ENCODE measurements at regions not wholly inside any gene's neighbourhood (a gene's known extent, or its start where the extent isn't known, plus 50 kb on each side); places are given as distances from the start of the nearest gene placed in this dataset.

DNA sequence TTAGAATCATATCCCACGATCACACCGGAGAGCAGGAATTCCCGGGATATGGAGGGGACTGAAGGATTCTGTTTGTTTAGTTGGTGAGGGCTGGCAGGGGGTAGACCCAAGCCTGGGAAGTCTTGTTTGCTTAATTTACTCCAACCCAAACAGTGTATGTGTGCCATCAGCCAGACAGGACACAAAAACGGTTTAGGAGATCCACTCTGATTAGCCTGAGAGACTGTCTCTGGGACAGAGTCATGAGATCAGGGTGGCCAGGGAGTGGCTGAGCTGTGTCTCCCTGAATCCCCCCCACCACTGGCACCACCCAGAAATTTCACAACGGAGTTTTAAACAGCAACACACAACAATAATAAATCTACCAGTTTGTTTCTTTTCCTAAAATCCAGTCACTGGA, 127.0 kb downstream of the RBFOX3 start:
- TF ChIP-seq, protein P1, sequence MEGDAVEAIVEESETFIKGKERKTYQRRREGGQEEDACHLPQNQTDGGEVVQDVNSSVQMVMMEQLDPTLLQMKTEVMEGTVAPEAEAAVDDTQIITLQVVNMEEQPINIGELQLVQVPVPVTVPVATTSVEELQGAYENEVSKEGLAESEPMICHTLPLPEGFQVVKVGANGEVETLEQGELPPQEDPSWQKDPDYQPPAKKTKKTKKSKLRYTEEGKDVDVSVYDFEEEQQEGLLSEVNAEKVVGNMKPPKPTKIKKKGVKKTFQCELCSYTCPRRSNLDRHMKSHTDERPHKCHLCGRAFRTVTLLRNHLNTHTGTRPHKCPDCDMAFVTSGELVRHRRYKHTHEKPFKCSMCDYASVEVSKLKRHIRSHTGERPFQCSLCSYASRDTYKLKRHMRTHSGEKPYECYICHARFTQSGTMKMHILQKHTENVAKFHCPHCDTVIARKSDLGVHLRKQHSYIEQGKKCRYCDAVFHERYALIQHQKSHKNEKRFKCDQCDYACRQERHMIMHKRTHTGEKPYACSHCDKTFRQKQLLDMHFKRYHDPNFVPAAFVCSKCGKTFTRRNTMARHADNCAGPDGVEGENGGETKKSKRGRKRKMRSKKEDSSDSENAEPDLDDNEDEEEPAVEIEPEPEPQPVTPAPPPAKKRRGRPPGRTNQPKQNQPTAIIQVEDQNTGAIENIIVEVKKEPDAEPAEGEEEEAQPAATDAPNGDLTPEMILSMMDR (IDR thresholded peaks at IDR 0.05; ENCODE audit: low read depth, low read length): no peak
- no peak for DNase-seq (ENCODE audit: low read depth in 2 of 2)

DNA sequence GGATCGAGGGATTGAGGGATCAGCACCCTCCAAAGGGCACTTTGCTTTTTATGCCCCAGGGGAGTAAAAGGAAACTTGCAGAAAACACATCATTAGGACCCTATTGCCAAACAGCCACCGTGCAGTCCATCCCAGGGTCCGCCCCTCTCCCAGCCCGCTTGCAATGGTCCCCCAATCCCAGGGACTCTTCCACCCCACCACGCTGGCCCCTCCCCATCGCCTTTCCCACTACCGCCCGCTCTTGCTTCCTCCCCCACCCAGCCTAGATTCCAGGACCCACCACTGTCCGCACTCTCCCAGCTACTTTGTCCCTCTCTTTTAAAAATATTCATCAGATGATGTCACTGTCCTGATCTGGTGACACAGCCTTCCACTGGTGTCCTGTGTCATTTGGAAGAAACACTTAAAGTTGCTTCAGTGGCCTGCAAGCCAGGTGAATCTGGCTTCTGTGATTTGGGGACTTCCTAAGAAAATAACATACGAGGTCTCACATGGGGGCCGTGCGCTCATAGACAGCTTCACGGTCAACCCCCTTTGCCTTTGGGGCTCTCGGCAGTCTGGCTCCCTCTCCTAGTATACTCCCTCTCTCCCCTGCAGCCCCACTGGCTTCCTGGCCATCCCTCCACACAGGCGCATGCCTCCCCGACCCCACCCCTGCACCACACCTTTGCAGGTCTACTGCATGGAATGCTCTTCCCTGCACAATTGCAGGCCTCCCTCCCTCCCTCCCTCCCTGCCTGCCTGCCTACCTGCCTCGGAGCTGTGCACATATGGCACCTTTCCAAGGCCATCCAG, 127.9 kb downstream of the RBFOX3 start:
- TF ChIP-seq, protein P1 (IDR thresholded peaks at IDR 0.05; ENCODE audit: low read depth, low read length): no peak
- H3K4me3 ChIP-seq (replicated peaks in 1 of 2; ENCODE audit: low read depth in 2 of 2, low read length in 2 of 2): no peak overlapping the region
- no peak for DNase-seq (ENCODE audit: low read depth in 2 of 2)

More for the DNA sequence above, 127.0 kb downstream of the RBFOX3 start:
- H3K4me3 ChIP-seq (replicated peaks in 1 of 2; ENCODE audit: low read depth in 2 of 2, low read length in 2 of 2): no peak overlapping the region

DNA sequence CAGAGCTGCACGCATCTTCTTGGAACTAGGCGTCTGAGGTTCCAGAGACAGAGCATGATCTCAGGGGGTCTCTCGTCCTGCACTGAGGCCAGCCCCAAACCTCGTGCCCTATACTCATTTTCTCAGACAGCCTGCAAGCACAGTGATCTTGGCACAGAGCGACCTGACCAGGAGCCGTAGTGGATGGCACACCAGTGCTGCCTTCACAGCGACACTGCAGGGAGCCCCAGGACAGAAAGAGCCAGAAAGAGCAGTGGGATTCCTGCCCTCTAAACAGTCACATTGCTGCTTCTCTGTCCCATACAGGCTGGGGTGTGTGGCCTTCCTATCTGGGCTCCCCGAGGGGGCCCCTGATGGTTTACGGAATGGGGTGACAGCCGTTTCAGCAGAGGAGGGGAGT, 131.0 kb downstream of the RBFOX3 start:
- TF ChIP-seq, protein P1 (IDR thresholded peaks at IDR 0.05; ENCODE audit: low read depth, low read length): no peak
- H3K4me3 ChIP-seq (replicated peaks in 1 of 2; ENCODE audit: low read depth in 2 of 2, low read length in 2 of 2): no peak overlapping the region
- DNase-seq (ENCODE audit: low read depth in 2 of 2): no peak

DNA sequence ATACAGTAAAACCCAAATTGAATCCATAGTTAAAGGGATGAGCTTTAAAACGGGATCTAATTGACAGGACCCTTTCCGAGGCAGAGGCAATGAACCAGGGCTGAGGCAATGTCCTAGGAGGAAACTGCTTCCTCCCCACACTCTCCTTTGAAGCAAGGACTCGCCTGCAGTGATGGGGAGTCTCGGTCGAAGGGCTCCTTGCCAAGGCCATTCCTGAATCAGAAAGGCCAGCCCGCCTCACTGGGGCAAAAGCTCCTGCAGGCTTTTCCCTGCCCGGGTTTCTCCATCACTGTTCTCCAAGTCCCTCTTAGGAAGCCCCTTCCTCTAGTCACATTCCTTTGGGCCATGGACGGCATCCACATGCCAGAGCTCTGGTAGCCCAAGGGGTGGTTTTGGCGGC, 132.0 kb downstream of the RBFOX3 start:
- TF ChIP-seq, protein P1 (IDR thresholded peaks at IDR 0.05; ENCODE audit: low read depth, low read length): no peak
- H3K4me3 ChIP-seq (replicated peaks in 1 of 2; ENCODE audit: low read depth in 2 of 2, low read length in 2 of 2): no peak overlapping the region
- no peak for DNase-seq (ENCODE audit: low read depth in 2 of 2)

DNA sequence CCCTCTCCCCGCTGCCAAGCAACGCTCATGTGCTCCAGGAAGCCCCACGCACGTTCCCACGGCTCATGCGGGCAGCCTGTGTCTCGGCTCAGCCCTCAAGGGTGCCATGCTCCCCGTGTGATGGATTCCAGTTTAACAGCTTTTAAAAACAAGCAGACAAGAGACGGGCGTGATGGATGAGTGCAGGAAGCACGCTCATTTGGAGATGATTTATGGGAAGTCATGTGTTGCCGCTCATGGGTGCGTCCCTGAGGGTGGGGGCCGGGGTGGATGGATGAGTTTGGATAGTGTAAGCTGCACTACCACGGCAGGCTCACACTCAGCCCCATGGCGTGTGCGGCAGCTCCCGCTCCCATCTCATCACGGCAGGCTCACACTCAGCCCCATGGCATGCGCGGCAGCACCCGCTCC, 132.8 kb downstream of the RBFOX3 start:
- DNase-seq (ENCODE audit: low read depth in 2 of 2): no peak
- TF ChIP-seq, protein P1 (IDR thresholded peaks at IDR 0.05; ENCODE audit: low read depth, low read length): no peak
- no peak overlapping the region for H3K4me3 ChIP-seq (replicated peaks in 1 of 2; ENCODE audit: low read depth in 2 of 2, low read length in 2 of 2)

DNA sequence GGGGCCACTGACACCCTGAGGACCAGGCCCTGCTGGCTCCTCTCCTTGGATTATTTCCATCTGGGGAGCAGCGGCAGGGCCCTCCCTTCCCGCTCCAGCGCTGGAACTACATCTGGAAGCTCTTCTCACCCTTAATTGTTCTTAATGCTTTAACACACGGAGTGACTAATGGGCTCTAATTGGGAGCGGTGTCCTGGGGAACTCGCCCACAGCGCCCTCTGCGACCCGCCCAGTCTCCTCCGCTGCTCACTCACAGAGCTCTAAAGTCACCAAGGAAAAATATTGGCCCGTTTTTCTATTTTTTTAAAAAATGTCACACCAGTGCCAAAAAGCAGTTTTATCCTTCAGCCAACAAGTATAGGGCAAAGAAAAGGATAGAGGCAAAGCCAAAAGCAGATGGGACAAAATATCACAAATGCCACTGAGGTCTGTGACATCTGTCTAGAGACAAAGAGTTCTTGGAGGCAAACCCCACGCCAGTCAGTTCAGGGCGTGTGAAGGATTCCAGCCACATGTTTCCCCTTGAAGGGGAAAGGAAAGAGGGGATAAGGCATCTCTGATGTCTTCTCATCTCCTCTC, 134.7 kb downstream of the RBFOX3 start:
- H3K4me3 ChIP-seq (replicated peaks in 1 of 2; ENCODE audit: low read depth in 2 of 2, low read length in 2 of 2): no peak overlapping the region
- DNase-seq (ENCODE audit: low read depth in 2 of 2): no peak
- TF ChIP-seq, protein P1 (IDR thresholded peaks at IDR 0.05; ENCODE audit: low read depth, low read length): no peak

Data from cardiac fibroblast (primary cell).